GM12878 (cell line): ENCODE measurements at regions not wholly inside any gene's neighbourhood (a gene's known extent, or its start where the extent isn't known, plus 50 kb on each side); places are given as distances from the start of the nearest gene placed in this dataset.

ENCODE experiments used
- ATAC-seq: fragments of 200-7000 bp; cut with Tn5 transposase; 3 replicates; pipeline ENCODE4 v1.9.1; 2020; ENCODE audit warnings: mild to moderate bottlenecking, moderate library complexity
- BruUV-seq: library from RNA; stranded (reverse); fragments of 400-500 nt; replicated peaks from 2 replicates; lab custom pipeline; 2021; lab: Mats Ljungman, UMichigan
- CTCF ChIA-PET: fragments of 300-600 bp; sonication (Branson Sonifier 250); formaldehyde crosslinking; extraction: SDS; loops from one replicate; lab custom pipeline; 2021; ENCODE audit warnings: inconsistent platforms; lab: Yijun Ruan, JAX
- POLR2A ChIA-PET: fragments of 350-600 bp; formaldehyde crosslinking; extraction: SDS; loops from one replicate; lab custom pipeline; 2021; ENCODE audit warnings: inconsistent platforms; lab: Charles Lee
- RAD21 ChIA-PET: fragments of 300-600 bp; sonication (Branson Sonifier 250); formaldehyde crosslinking; loops from one replicate; lab custom pipeline; 2023; ENCODE audit warnings: antibody characterized with exemption; ENCODE audit not compliant: unreplicated experiment; lab: Charles Lee
- SMC1A ChIA-PET: fragments of 300-600 bp; sonication (Branson Sonifier 250); formaldehyde crosslinking; loops from one replicate; lab custom pipeline; 2023; ENCODE audit not compliant: unreplicated experiment, uncharacterized antibody; lab: Charles Lee
- DNase-seq: peaks from one replicate; pipeline ENCODE4 v3.0.0-alpha.2; 2011; ENCODE audit warnings: low read depth, low spot score
- FAIRE-seq: peaks from 3 replicates; lab custom pipeline; 2011; peaks lifted over from hg19 to GRCh38; lab: Jason Lieb, UNC
- H2AFZ ChIP-seq: 2 replicates; pipeline ENCODE4 v1.6.0; 2011; ENCODE audit warnings: low read depth, low read length, control low read depth; ENCODE audit not compliant: control insufficient read depth
- H3K27ac ChIP-seq: 2 replicates; pipeline ENCODE4 v1.5.1; 2011; ENCODE audit warnings: control low read depth; ENCODE audit not compliant: control insufficient read depth, insufficient read depth
- H3K27me3 ChIP-seq, 2 experiments: replicated peaks in 1 of 2; 2 replicates each; pipeline versions ENCODE4 v1.6.0 to v1.6.1; 2011; ENCODE audit warnings: low read length in 1 of 2; ENCODE audit not compliant: control insufficient read depth in 2 of 2, insufficient read depth in 2 of 2
- H3K36me3 ChIP-seq, 2 experiments: 2 replicates each; pipeline ENCODE4 v1.5.1; 2011; ENCODE audit warnings: low read length in 1 of 2; ENCODE audit not compliant: control insufficient read depth in 2 of 2, insufficient read depth in 2 of 2
- H3K4me1 ChIP-seq: 2 replicates; pipeline ENCODE4 v1.6.1; 2011; ENCODE audit warnings: mild to moderate bottlenecking, low read length, moderate library complexity, mixed read lengths; ENCODE audit not compliant: control insufficient read depth, insufficient read depth
- H3K4me2 ChIP-seq: 2 replicates; pipeline ENCODE4 v1.6.0; 2011; ENCODE audit warnings: control low read depth; ENCODE audit not compliant: control insufficient read depth, insufficient read depth
- H3K4me3 ChIP-seq: fragments of 200-600 bp; sonication (generic); 2 replicates; pipeline ENCODE4 v1.5.1; 2016
- H3K79me2 ChIP-seq: 2 replicates; pipeline ENCODE4 v1.6.0; 2011; ENCODE audit warnings: low read length; ENCODE audit not compliant: control insufficient read depth, insufficient read depth
- H3K9ac ChIP-seq: 2 replicates; pipeline ENCODE4 v1.8.0; 2011; ENCODE audit warnings: low read length, control low read depth, mixed read lengths; ENCODE audit not compliant: control insufficient read depth, insufficient read depth
- H3K9me3 ChIP-seq: replicated peaks from 3 replicates; pipeline ENCODE4 v1.5.1; 2011; ENCODE audit warnings: mild to moderate bottlenecking, low read length; ENCODE audit not compliant: control insufficient read depth, insufficient read depth
- H4K20me1 ChIP-seq: 2 replicates; pipeline ENCODE4 v1.6.0; 2011; ENCODE audit not compliant: control insufficient read depth, insufficient read depth
- BCL11A ChIP-seq: IDR thresholded peaks from 2 replicates; pipeline ENCODE4 v1.6.1; 2011; ENCODE audit warnings: low read depth, low read length
- CEBPZ ChIP-seq: fragments of 150-350 bp; IDR thresholded peaks from 2 replicates; pipeline ENCODE4 v1.6.1; 2016; ENCODE audit warnings: low read depth, low read length
- CHD2 ChIP-seq: IDR thresholded peaks from 2 replicates; pipeline ENCODE4 v1.6.1; 2011; ENCODE audit warnings: low read depth, low read length, improper control_type of control experiment, borderline replicate concordance
- DPF2 ChIP-seq: fragments of 450-650 bp; IDR thresholded peaks from 2 replicates; pipeline ENCODE4 v1.6.1; 2017; ENCODE audit warnings: mild to moderate bottlenecking
- E2F8 ChIP-seq: fragments of 450-650 bp; IDR thresholded peaks from 2 replicates; pipeline ENCODE4 v1.6.1; 2018; ENCODE audit warnings: mild to moderate bottlenecking, low read depth, moderate library complexity; ENCODE audit not compliant: partially characterized antibody
- EED ChIP-seq: sonication (generic); IDR thresholded peaks from 2 replicates; pipeline ENCODE4 v1.6.1; 2016; ENCODE audit warnings: antibody characterized with exemption, low read depth
- HDAC6 ChIP-seq: fragments of 200-600 bp; sonication (generic); IDR thresholded peaks from one replicate; pipeline ENCODE4 v1.8.0; 2017; ENCODE audit warnings: antibody characterized with exemption; ENCODE audit not compliant: unreplicated experiment
- KDM1A ChIP-seq: fragments of 200-600 bp; sonication (generic); IDR thresholded peaks from 2 replicates; pipeline ENCODE4 v1.6.1; 2016; ENCODE audit warnings: borderline replicate concordance
- NR2C1 ChIP-seq: fragments of 450-650 bp; IDR thresholded peaks from 2 replicates; pipeline ENCODE4 v1.6.1; 2017; ENCODE audit warnings: antibody characterized with exemption, mild to moderate bottlenecking, moderate library complexity
- PAX8 ChIP-seq: fragments of 450-650 bp; IDR thresholded peaks from 2 replicates; pipeline ENCODE4 v1.6.1; 2017; ENCODE audit warnings: mild to moderate bottlenecking, moderate library complexity
- RBBP5 ChIP-seq: fragments of 200-600 bp; sonication (generic); conservative IDR thresholded peaks from 2 replicates; pipeline ENCODE4 v1.6.1; 2016
- RCOR1 ChIP-seq: conservative IDR thresholded peaks from 2 replicates; pipeline ENCODE4 v1.6.1; 2012; ENCODE audit warnings: low read depth, low read length, improper control_type of control experiment
- SIN3A ChIP-seq: IDR thresholded peaks from 2 replicates; pipeline ENCODE4 v1.6.1; 2012; ENCODE audit warnings: low read depth, low read length, improper control_type of control experiment
- SP1 ChIP-seq: IDR thresholded peaks from one replicate; pipeline ENCODE4 v1.6.1; 2011; ENCODE audit warnings: low read depth, low read length
- TCF3 ChIP-seq: IDR thresholded peaks from 2 replicates; pipeline ENCODE4 v1.6.1; 2012; ENCODE audit warnings: low read depth, mild to moderate bottlenecking, low read length, borderline replicate concordance; ENCODE audit not compliant: insufficient read depth
- USF1 ChIP-seq: IDR thresholded peaks from 2 replicates; pipeline ENCODE4 v1.6.1; 2011; ENCODE audit warnings: borderline replicate concordance, low read depth, mild to moderate bottlenecking, moderate library complexity, mixed read lengths, low read length; ENCODE audit not compliant: insufficient read depth; ENCODE audit errors: extremely low read length
- ZNF384 ChIP-seq: IDR thresholded peaks from 2 replicates; pipeline ENCODE4 v1.6.1; 2012; ENCODE audit warnings: low read depth, mild to moderate bottlenecking, low read length, improper control_type of control experiment, borderline replicate concordance
- WGBS: methylation state at CpG from one replicate; pipeline ENCODE4 v1.1.6; 2016; ENCODE audit warnings: low lambda C conversion rate; ENCODE audit not compliant: insufficient replicate concordance, insufficient coverage; ENCODE audit errors: missing lambda C conversion rate; 5-methylcytosine and 5-hydroxymethylcytosine counted together
- in situ Hi-C: fragments of 300-500 bp; cut with MboI; formaldehyde crosslinking; loops from 9 replicates; pipeline ENCODE4 v1.14.3; 2018; ENCODE audit warnings: mixed read lengths
- intact Hi-C: fragments of 100-400 bp; cut with micrococcal nuclease; formaldehyde crosslinking; loops from one replicate; pipeline ENCODE4 v1.14.2; 2022; ENCODE audit not compliant: unreplicated experiment

GRCh38 chr11:116169776-116170175, 603.0 kb downstream of the BUD13 start (continued):
- TF ChIP-seq ZNF384 (no peak), PAX8 (no peak), TCF3 (no peak)
- TF ChIP-seq, all 136 proteins: peak for 0

DNA sequence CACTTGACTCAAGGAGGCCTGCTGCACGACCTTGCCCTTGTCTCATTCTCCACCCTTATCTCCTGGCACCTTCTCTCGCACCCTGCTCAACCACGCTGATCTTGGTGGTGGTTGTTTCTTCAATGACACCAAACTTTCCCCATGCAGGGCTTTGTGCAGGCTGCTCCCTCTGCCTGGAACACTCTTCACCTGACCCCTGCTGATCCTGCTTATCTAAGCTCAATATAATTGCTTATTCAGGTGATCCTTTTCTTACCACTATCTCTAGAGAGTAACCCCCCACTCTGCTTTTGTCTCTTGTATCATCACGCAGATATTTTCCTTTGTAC, 604.4 kb downstream of the BUD13 start:
- Histone ChIP-seq H3K9ac (no peak overlapping the region), H3K36me3 (no peaks in the 10 kb centered on the region), H3K4me2 (no peak overlapping the region), H3K27me3 (no peaks in the 10 kb centered on the region), H3K4me3 (no peak overlapping the region), H4K20me1 (no peaks in the 10 kb centered on the region), H3K9me3 (no peaks in the 10 kb centered on the region), H3K27ac (no peak overlapping the region), H3K79me2 (no peaks in the 10 kb centered on the region), H3K4me1 (no peaks in the 10 kb centered on the region), H2AFZ (no peak overlapping the region)
- 42% methylated on average over 4 of the region's 4 CpGs for WGBS
- TF ChIP-seq SIN3A (no peak), NR2C1 (no peak), SP1 (no peak), RBBP5 (no peak), HDAC6 (no peak), RCOR1 (no peak), USF1 (no peak), KDM1A (no peak), CHD2 (no peak), CEBPZ (no peak), E2F8 (no peak), EED (no peak), DPF2 (no peak), BCL11A (no peak)
- CTCF ChIA-PET = no interaction called here
- SMC1A ChIA-PET = interaction anchor here (0.8 kb wide), 1 partner anchor 9 kb away, joined by 4 read pairs; no protein-coding TSS in a partner anchor
- DNase-seq (no peak), ATAC-seq (no peak), FAIRE-seq (no peak)
- RAD21 ChIA-PET = no interaction called here
- intact Hi-C loops = no loop called here
- BruUV-seq = no TSS peak
- POLR2A ChIA-PET = no interaction called here
- in situ Hi-C loops = no loop called here
